ENCODE measurements at regions not wholly inside any gene's neighbourhood (a gene's known extent, or its start where the extent isn't known, plus 50 kb on each side); places are given as distances from the start of the nearest gene placed in this dataset.
"Not testable (repeated sequence)": the region's sequence is repeated elsewhere in the genome, so short reads cannot be mapped to it uniquely, and the experiment has no call there.

GRCh38 chr13:47892374-47892773, 108.7 kb downstream of the SUCLA2 start:
- H3K27ac ChIP-seq (ENCODE audit: low read length) = no peak overlapping the region
- no peaks in the 10 kb centered on the region for H3K27me3 ChIP-seq (ENCODE audit: control insufficient read depth, insufficient read depth, low read length)
- H3K4me3 ChIP-seq (ENCODE audit: low read length) = no peak overlapping the region
- no peaks in the 10 kb centered on the region for H3K9me3 ChIP-seq (ENCODE audit: control insufficient read depth, low read depth, low read length)
- H3K36me3 ChIP-seq (ENCODE audit: control insufficient read depth, low read depth, low read length) = no peaks in the 10 kb centered on the region
- H3K9ac ChIP-seq (ENCODE audit: low read length) = no peak overlapping the region
- peaks cover 4% of the 10 kb centered on the region for H3K4me1 ChIP-seq (ENCODE audit: control insufficient read depth, low read depth, low read length)

GRCh38 chr13:47890146-47890814, 110.8 kb downstream of the SUCLA2 start:
- Histone ChIP-seq H3K36me3 (ENCODE audit: control insufficient read depth, low read depth, low read length) (no peaks in the 10 kb centered on the region), H3K4me3 (ENCODE audit: low read length) (no peak overlapping the region), H3K9me3 (ENCODE audit: control insufficient read depth, low read depth, low read length) (no peaks in the 10 kb centered on the region), H3K9ac (ENCODE audit: low read length) (no peak overlapping the region), H3K4me1 (ENCODE audit: control insufficient read depth, low read depth, low read length) (peaks cover 4% of the 10 kb centered on the region), H3K27me3 (ENCODE audit: control insufficient read depth, insufficient read depth, low read length) (no peaks in the 10 kb centered on the region), H3K27ac (ENCODE audit: low read length) (no peak overlapping the region)

- no peak overlapping the region for H3K27ac ChIP-seq (ENCODE audit: low read length)
- H3K9me3 ChIP-seq (ENCODE audit: control insufficient read depth, low read depth, low read length) = no peaks in the 10 kb centered on the region
- no peaks in the 10 kb centered on the region for H3K27me3 ChIP-seq (ENCODE audit: control insufficient read depth, insufficient read depth, low read length)
- H3K4me3 ChIP-seq (ENCODE audit: low read length) = no peak overlapping the region
- H3K36me3 ChIP-seq (ENCODE audit: control insufficient read depth, low read depth, low read length) = no peaks in the 10 kb centered on the region
- H3K4me1 ChIP-seq (ENCODE audit: control insufficient read depth, low read depth, low read length) = no peaks in the 10 kb centered on the region
- H3K9ac ChIP-seq (ENCODE audit: low read length) = no peak overlapping the region
These were observed 114.8 kb downstream of the SUCLA2 start for GRCh38 chr13:47886314-47886713.

- no peaks in the 10 kb centered on the region for H3K36me3 ChIP-seq (ENCODE audit: control insufficient read depth, low read depth, low read length)
- H3K9me3 ChIP-seq (ENCODE audit: control insufficient read depth, low read depth, low read length) = peaks cover 14% of the 10 kb centered on the region
- H3K4me1 ChIP-seq (ENCODE audit: control insufficient read depth, low read depth, low read length) = no peaks in the 10 kb centered on the region
- no peak overlapping the region for H3K27ac ChIP-seq (ENCODE audit: low read length)
- H3K4me3 ChIP-seq (ENCODE audit: low read length) = no peak overlapping the region
- H3K27me3 ChIP-seq (ENCODE audit: control insufficient read depth, insufficient read depth, low read length) = no peaks in the 10 kb centered on the region
- H3K9ac ChIP-seq (ENCODE audit: low read length) = no peak overlapping the region
These were observed 125.9 kb downstream of the SUCLA2 start for GRCh38 chr13:47875201-47875600.

GRCh38 chr13:47873987-47874386, 127.1 kb downstream of the SUCLA2 start:
- not testable (repeated sequence) for H3K4me1 ChIP-seq (ENCODE audit: control insufficient read depth, low read depth, low read length); H3K27me3 ChIP-seq (ENCODE audit: control insufficient read depth, insufficient read depth, low read length); H3K27ac ChIP-seq (ENCODE audit: low read length); H3K4me3 ChIP-seq (ENCODE audit: low read length); H3K36me3 ChIP-seq (ENCODE audit: control insufficient read depth, low read depth, low read length); H3K9ac ChIP-seq (ENCODE audit: low read length)
- peaks cover 14% of the 10 kb centered on the region for H3K9me3 ChIP-seq (ENCODE audit: control insufficient read depth, low read depth, low read length)

GRCh38 chr13:47873319-47873718, 127.8 kb downstream of the SUCLA2 start:
- not testable (repeated sequence) for H3K36me3 ChIP-seq (ENCODE audit: control insufficient read depth, low read depth, low read length); H3K4me3 ChIP-seq (ENCODE audit: low read length); H3K27ac ChIP-seq (ENCODE audit: low read length); H3K9ac ChIP-seq (ENCODE audit: low read length); H3K4me1 ChIP-seq (ENCODE audit: control insufficient read depth, low read depth, low read length); H3K27me3 ChIP-seq (ENCODE audit: control insufficient read depth, insufficient read depth, low read length)
- H3K9me3 ChIP-seq (ENCODE audit: control insufficient read depth, low read depth, low read length) = peaks cover 14% of the 10 kb centered on the region

- no peak overlapping the region for H3K9ac ChIP-seq (ENCODE audit: low read length)
- no peak overlapping the region for H3K27ac ChIP-seq (ENCODE audit: low read length)
- no peak overlapping the region for H3K4me3 ChIP-seq (ENCODE audit: low read length)
- no peaks in the 10 kb centered on the region for H3K27me3 ChIP-seq (ENCODE audit: control insufficient read depth, insufficient read depth, low read length)
- peaks cover 14% of the 10 kb centered on the region for H3K9me3 ChIP-seq (ENCODE audit: control insufficient read depth, low read depth, low read length)
- no peaks in the 10 kb centered on the region for H3K36me3 ChIP-seq (ENCODE audit: control insufficient read depth, low read depth, low read length)
- no peaks in the 10 kb centered on the region for H3K4me1 ChIP-seq (ENCODE audit: control insufficient read depth, low read depth, low read length)
These were observed 131.3 kb downstream of the SUCLA2 start for GRCh38 chr13:47869776-47870175.

GRCh38 chr13:47865883-47866282, 135.2 kb downstream of the SUCLA2 start:
- H3K9ac ChIP-seq (ENCODE audit: low read length) = no peak overlapping the region
- no peaks in the 10 kb centered on the region for H3K9me3 ChIP-seq (ENCODE audit: control insufficient read depth, low read depth, low read length)
- H3K4me3 ChIP-seq (ENCODE audit: low read length) = no peak overlapping the region
- no peaks in the 10 kb centered on the region for H3K27me3 ChIP-seq (ENCODE audit: control insufficient read depth, insufficient read depth, low read length)
- no peaks in the 10 kb centered on the region for H3K36me3 ChIP-seq (ENCODE audit: control insufficient read depth, low read depth, low read length)
- no peaks in the 10 kb centered on the region for H3K4me1 ChIP-seq (ENCODE audit: control insufficient read depth, low read depth, low read length)
- H3K27ac ChIP-seq (ENCODE audit: low read length) = no peak overlapping the region

- Histone ChIP-seq H3K9me3 (ENCODE audit: control insufficient read depth, low read depth, low read length) (no peaks in the 10 kb centered on the region), H3K4me3 (ENCODE audit: low read length) (no peak overlapping the region), H3K27me3 (ENCODE audit: control insufficient read depth, insufficient read depth, low read length) (no peaks in the 10 kb centered on the region), H3K4me1 (ENCODE audit: control insufficient read depth, low read depth, low read length) (no peaks in the 10 kb centered on the region), H3K9ac (ENCODE audit: low read length) (no peak overlapping the region), H3K36me3 (ENCODE audit: control insufficient read depth, low read depth, low read length) (no peaks in the 10 kb centered on the region), H3K27ac (ENCODE audit: low read length) (no peak overlapping the region)
These were observed 138.2 kb downstream of the SUCLA2 start for GRCh38 chr13:47862841-47863240.

GRCh38 chr13:47859165-47859564, 141.9 kb downstream of the SUCLA2 start:
- no peaks in the 10 kb centered on the region for H3K27me3 ChIP-seq (ENCODE audit: control insufficient read depth, insufficient read depth, low read length)
- no peaks in the 10 kb centered on the region for H3K4me1 ChIP-seq (ENCODE audit: control insufficient read depth, low read depth, low read length)
- no peak overlapping the region for H3K27ac ChIP-seq (ENCODE audit: low read length)
- no peaks in the 10 kb centered on the region for H3K9me3 ChIP-seq (ENCODE audit: control insufficient read depth, low read depth, low read length)
- H3K4me3 ChIP-seq (ENCODE audit: low read length) = no peak overlapping the region
- H3K36me3 ChIP-seq (ENCODE audit: control insufficient read depth, low read depth, low read length) = no peaks in the 10 kb centered on the region
- no peak overlapping the region for H3K9ac ChIP-seq (ENCODE audit: low read length)

GRCh38 chr13:47858042-47859025, 142.7 kb downstream of the SUCLA2 start:
- H3K9me3 ChIP-seq (ENCODE audit: control insufficient read depth, low read depth, low read length) = no peaks in the 10 kb centered on the region
- no peak overlapping the region for H3K9ac ChIP-seq (ENCODE audit: low read length)
- no peak overlapping the region for H3K27ac ChIP-seq (ENCODE audit: low read length)
- H3K36me3 ChIP-seq (ENCODE audit: control insufficient read depth, low read depth, low read length) = no peaks in the 10 kb centered on the region
- no peaks in the 10 kb centered on the region for H3K4me1 ChIP-seq (ENCODE audit: control insufficient read depth, low read depth, low read length)
- no peaks in the 10 kb centered on the region for H3K27me3 ChIP-seq (ENCODE audit: control insufficient read depth, insufficient read depth, low read length)
- no peak overlapping the region for H3K4me3 ChIP-seq (ENCODE audit: low read length)

Measured in iPS-18a (cell line).